Keratinocyte (primary cell): ENCODE measurements at regions not wholly inside any gene's neighbourhood (a gene's known extent, or its start where the extent isn't known, plus 50 kb on each side); places are given as distances from the start of the nearest gene placed in this dataset.

ENCODE experiments used
- DNase-seq: peaks from one replicate; pipeline ENCODE4 v3.0.0-alpha.2; 2011; ENCODE audit warnings: low read depth, missing footprints, low spot score
- FAIRE-seq: peaks from 2 replicates; lab custom pipeline; 2011; peaks lifted over from hg19 to GRCh38; lab: Jason Lieb, UNC
- H2AFZ ChIP-seq: 2 replicates; pipeline ENCODE4 v1.6.0; 2012; ENCODE audit warnings: low read length, control low read depth, inconsistent platforms; ENCODE audit not compliant: control insufficient read depth
- H3K27ac ChIP-seq: 2 replicates; pipeline ENCODE4 v1.5.1; 2011; ENCODE audit warnings: low read length; ENCODE audit not compliant: control insufficient read depth, insufficient read depth
- H3K27me3 ChIP-seq: 3 replicates; pipeline ENCODE4 v1.6.0; 2011; ENCODE audit warnings: low read length; ENCODE audit not compliant: control insufficient read depth, insufficient read depth; ENCODE audit errors: extremely low read depth
- H3K36me3 ChIP-seq, 2 experiments: 2 replicates in 1 of 2; 3 replicates in 1 of 2; pipeline ENCODE4 v1.5.1; 2011; ENCODE audit warnings: low read length in 2 of 2, mild to moderate bottlenecking in 1 of 2; ENCODE audit not compliant: control insufficient read depth in 2 of 2, insufficient read depth in 2 of 2; ENCODE audit errors: extremely low read depth in 1 of 2
- H3K4me1 ChIP-seq: 3 replicates; pipeline ENCODE4 v1.5.1; 2011; ENCODE audit warnings: low read length; ENCODE audit not compliant: control insufficient read depth, insufficient read depth; ENCODE audit errors: extremely low read depth
- H3K4me2 ChIP-seq: 3 replicates; pipeline ENCODE4 v1.6.0; 2011; ENCODE audit warnings: low read depth, low read length; ENCODE audit not compliant: control insufficient read depth, insufficient read depth; ENCODE audit errors: extremely low read depth
- H3K4me3 ChIP-seq, 3 experiments: fragments of 200-600 bp in 1 of 3; sonication (generic) in 1 of 3; 2 replicates in 2 of 3; 3 replicates in 1 of 3; pipeline ENCODE4 v1.5.1; 2011 to 2016; ENCODE audit warnings: low read length in 3 of 3, mild to moderate bottlenecking in 3 of 3, control low read depth in 2 of 3, inconsistent platforms in 1 of 3, low read depth in 1 of 3, mixed read lengths in 1 of 3, mixed run types in 1 of 3, moderate library complexity in 1 of 3; ENCODE audit not compliant: control insufficient read depth in 2 of 3, insufficient read depth in 2 of 3; ENCODE audit errors: extremely low read depth in 1 of 3
- H3K79me2 ChIP-seq: 2 replicates; pipeline ENCODE4 v1.6.0; 2012; ENCODE audit warnings: low read length; ENCODE audit not compliant: control insufficient read depth, insufficient read depth
- H3K9ac ChIP-seq: 3 replicates; pipeline ENCODE4 v1.6.0; 2011; ENCODE audit warnings: low read length; ENCODE audit not compliant: control insufficient read depth, insufficient read depth; ENCODE audit errors: extremely low read depth
- H3K9me1 ChIP-seq: 3 replicates; pipeline ENCODE4 v1.6.0; 2011; ENCODE audit warnings: low read length; ENCODE audit not compliant: control insufficient read depth, insufficient read depth; ENCODE audit errors: extremely low read depth
- H3K9me3 ChIP-seq: 2 replicates; pipeline ENCODE4 v1.5.1; 2012; ENCODE audit warnings: low read depth, low read length; ENCODE audit not compliant: control insufficient read depth
- H4K20me1 ChIP-seq: 3 replicates; pipeline ENCODE4 v1.6.0; 2011; ENCODE audit warnings: low read length; ENCODE audit not compliant: control insufficient read depth, insufficient read depth; ENCODE audit errors: extremely low read depth
- CTCF ChIP-seq, 3 experiments: IDR thresholded peaks in 1 of 3; conservative IDR thresholded peaks in 1 of 3; optimal IDR thresholded peaks in 1 of 3; 2 replicates in 2 of 3; 3 replicates in 1 of 3; pipeline versions ENCODE3 to v1.5.1; 2011; ENCODE audit warnings: low read length in 3 of 3, mild to moderate bottlenecking in 3 of 3, moderate library complexity in 2 of 3, control low read depth in 1 of 3, inconsistent platforms in 1 of 3; ENCODE audit not compliant: insufficient read depth in 2 of 3; ENCODE audit errors: extremely low read depth in 1 of 3
- EZH2 ChIP-seq: IDR thresholded peaks from one replicate; pipeline ENCODE4 v1.6.1; 2012; ENCODE audit warnings: inconsistent platforms, mild to moderate bottlenecking, low read length, moderate library complexity
- dilution Hi-C: fragments of 300-500 bp; cut with MboI; formaldehyde crosslinking; loops from one replicate; pipeline ENCODE4 v1.7.0; 2020; ENCODE audit warnings: low sequenced_read_pairs; ENCODE audit not compliant: extremely low pct_ligation_motif_present

- H3K27me3 ChIP-seq: no peaks in the 10 kb centered on the region
- no peak overlapping the region for H3K4me2 ChIP-seq
- TF ChIP-seq EZH2 (no peak), CTCF (optimal IDR thresholded peaks at IDR 0.05 in 1 of 3, IDR thresholded peaks at IDR 0.05 in 1 of 3, conservative IDR thresholded peaks at IDR 0.05 in 1 of 3; ENCODE audit: extremely low read depth in 1 of 3, insufficient read depth in 2 of 3, low read length in 3 of 3) (no peak)
- no peak overlapping the region for H3K4me3 ChIP-seq
- H3K9me1 ChIP-seq: no peaks in the 10 kb centered on the region
- H2AFZ ChIP-seq: no peak overlapping the region
- H3K27ac ChIP-seq: no peak overlapping the region
- FAIRE-seq (no peak), DNase-seq (no peak)
- no peaks in the 10 kb centered on the region for H3K4me1 ChIP-seq
- no peaks in the 10 kb centered on the region for H3K9me3 ChIP-seq
- no peak overlapping the region for H3K9ac ChIP-seq
- H3K79me2 ChIP-seq: no peaks in the 10 kb centered on the region
- H3K36me3 ChIP-seq: no peaks in the 10 kb centered on the region
- H4K20me1 ChIP-seq: no peaks in the 10 kb centered on the region
- dilution Hi-C loops: no loop called here
These were observed 1323.1 kb upstream of the CITED2 start for GRCh38 chr6:140697585-140697984.

- Histone ChIP-seq H3K27me3 (no peaks in the 10 kb centered on the region), H3K9ac (no peak overlapping the region), H3K27ac (no peak overlapping the region), H3K79me2 (no peaks in the 10 kb centered on the region), H3K36me3 (no peaks in the 10 kb centered on the region), H3K4me1 (no peaks in the 10 kb centered on the region), H3K9me1 (no peaks in the 10 kb centered on the region), H4K20me1 (no peaks in the 10 kb centered on the region), H3K4me3 (no peak overlapping the region), H3K9me3 (no peaks in the 10 kb centered on the region), H2AFZ (no peak overlapping the region), H3K4me2 (no peak overlapping the region)
- dilution Hi-C loops: no loop called here
- TF ChIP-seq EZH2 (no peak), CTCF (optimal IDR thresholded peaks at IDR 0.05 in 1 of 3, IDR thresholded peaks at IDR 0.05 in 1 of 3, conservative IDR thresholded peaks at IDR 0.05 in 1 of 3; ENCODE audit: extremely low read depth in 1 of 3, insufficient read depth in 2 of 3, low read length in 3 of 3) (no peak)
- FAIRE-seq (no peak), DNase-seq (no peak)
These were observed 1310.5 kb upstream of the CITED2 start for GRCh38 chr6:140684776-140685550.
